Inflammatory macrophage treated with lipopolysaccharide for 1 hour (primary cell): ENCODE measurements at regions not wholly inside any gene's neighbourhood (a gene's known extent, or its start where the extent isn't known, plus 50 kb on each side); places are given as distances from the start of the nearest gene placed in this dataset.

Source experiments
- DNase-seq, 2 donors: peaks; one replicate each; pipeline ENCODE4 v3.0.0-alpha.2; 2020 to 2022

GRCh38 chr2:12330916-12331315 is 385.8 kb upstream of the TRIB2 start:
- DNase-seq: no peak

- no peak for DNase-seq
Observed at GRCh38 chr2:12331698-12332097, 385.0 kb upstream of the TRIB2 start.

GRCh38 chr2:12333293-12333692 is 383.4 kb upstream of the TRIB2 start:
- no peak for DNase-seq

- DNase-seq: no peak
Observed at GRCh38 chr2:12334412-12334966, 382.2 kb upstream of the TRIB2 start.

- no peak for DNase-seq
Observed at GRCh38 chr2:12335131-12335530, 381.6 kb upstream of the TRIB2 start.

- no peak for DNase-seq
Observed at GRCh38 chr2:12335995-12336394, 380.7 kb upstream of the TRIB2 start.

GRCh38 chr2:12338946-12339697 is 377.6 kb upstream of the TRIB2 start:
- DNase-seq: no peak

- DNase-seq: no peak
Observed at GRCh38 chr2:12340164-12340563, 376.6 kb upstream of the TRIB2 start.

- DNase-seq: no peak
Observed at GRCh38 chr2:12341215-12341614, 375.5 kb upstream of the TRIB2 start.

GRCh38 chr2:12341920-12342319 is 374.8 kb upstream of the TRIB2 start:
- no peak for DNase-seq

- no peak for DNase-seq
Observed at GRCh38 chr2:12343141-12343540, 373.6 kb upstream of the TRIB2 start.

GRCh38 chr2:12347066-12347493 is 369.7 kb upstream of the TRIB2 start:
- no peak for DNase-seq

GRCh38 chr2:12348216-12348615 is 368.5 kb upstream of the TRIB2 start:
- DNase-seq: no peak

GRCh38 chr2:12350821-12351220 is 365.9 kb upstream of the TRIB2 start:
- DNase-seq: no peak

GRCh38 chr2:12352889-12353288 is 363.8 kb upstream of the TRIB2 start:
- no peak for DNase-seq

- DNase-seq: no peak
Observed at GRCh38 chr2:12361506-12361905, 355.2 kb upstream of the TRIB2 start.

GRCh38 chr2:12363138-12363537 is 353.6 kb upstream of the TRIB2 start:
- peak; percentile 12 to 26 for DNase-seq

GRCh38 chr2:12363569-12363968 is 353.2 kb upstream of the TRIB2 start:
- DNase-seq: no peak

GRCh38 chr2:12369566-12369965 is 347.2 kb upstream of the TRIB2 start:
- no peak for DNase-seq

- no peak for DNase-seq
Observed at GRCh38 chr2:12376025-12376424, 340.7 kb upstream of the TRIB2 start.

- DNase-seq: no peak
Observed at GRCh38 chr2:12379143-12379542, 337.6 kb upstream of the TRIB2 start.

GRCh38 chr2:12381543-12382325 is 335.0 kb upstream of the TRIB2 start:
- no peak for DNase-seq

- no peak for DNase-seq
Observed at GRCh38 chr2:12382366-12382765, 334.4 kb upstream of the TRIB2 start.
